ENCODE measurements at regions not wholly inside any gene's neighbourhood (a gene's known extent, or its start where the extent isn't known, plus 50 kb on each side); places are given as distances from the start of the nearest gene placed in this dataset.
"Not testable (repeated sequence)": the region's sequence is repeated elsewhere in the genome, so short reads cannot be mapped to it uniquely, and the experiment has no call there.

GRCh38 chr6:144635051-144635450, 349.9 kb downstream of the UTRN start:
- H3K27me3 ChIP-seq (ENCODE audit: control insufficient read depth in 2 of 2, insufficient read depth in 1 of 2, low read length in 1 of 2): no peaks in the 10 kb centered on the region
- no peak overlapping the region for H3K4me3 ChIP-seq (ENCODE audit: low read length in 2 of 2)
- H3K36me3 ChIP-seq (ENCODE audit: control insufficient read depth in 2 of 2, insufficient read depth in 2 of 2, low read length in 1 of 2): no peaks in the 10 kb centered on the region
- 96% methylated on average over 3 of the region's 3 CpGs for WGBS
- no peaks in the 10 kb centered on the region for H3K4me1 ChIP-seq (ENCODE audit: control insufficient read depth in 2 of 2, insufficient read depth in 2 of 2, low read length in 2 of 2)
- H3K27ac ChIP-seq (ENCODE audit: low read depth in 1 of 2, low read length in 1 of 2): no peak overlapping the region
- no peak for DNase-seq (ENCODE audit: low read depth in 6 of 9, low spot score in 9 of 9)
- H3K9me3 ChIP-seq (ENCODE audit: control insufficient read depth in 2 of 2, insufficient read depth in 1 of 2, low read length in 1 of 2): no peaks in the 10 kb centered on the region

DNA sequence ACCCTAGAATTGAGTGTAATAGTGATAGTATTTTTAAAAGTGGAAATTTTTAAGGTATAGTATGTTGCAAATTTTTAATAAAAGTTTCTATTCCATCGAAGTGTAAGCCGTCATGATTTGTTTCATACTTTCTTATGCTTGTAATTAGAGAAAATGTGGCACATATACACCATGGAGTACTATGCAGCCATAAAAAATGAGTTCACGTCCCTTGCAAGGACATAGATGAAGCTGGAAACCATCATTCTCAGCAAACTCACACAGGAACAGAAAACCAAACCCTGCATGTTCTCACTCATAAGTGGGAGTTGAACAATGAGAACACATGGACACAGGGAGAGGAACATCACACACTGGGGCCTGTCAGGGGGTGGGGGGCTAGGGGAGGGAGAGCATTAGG, 350.9 kb downstream of the UTRN start:
- H3K4me1 ChIP-seq (ENCODE audit: control insufficient read depth in 2 of 2, insufficient read depth in 2 of 2, low read length in 2 of 2); H3K4me3 ChIP-seq (ENCODE audit: low read length in 2 of 2); H3K27me3 ChIP-seq (ENCODE audit: control insufficient read depth in 2 of 2, insufficient read depth in 1 of 2, low read length in 1 of 2); H3K36me3 ChIP-seq (ENCODE audit: control insufficient read depth in 2 of 2, insufficient read depth in 2 of 2, low read length in 1 of 2); H3K27ac ChIP-seq (ENCODE audit: low read depth in 1 of 2, low read length in 1 of 2); DNase-seq (ENCODE audit: low read depth in 6 of 9, low spot score in 9 of 9); H3K9me3 ChIP-seq (ENCODE audit: control insufficient read depth in 2 of 2, insufficient read depth in 1 of 2, low read length in 1 of 2): not testable (repeated sequence)
- WGBS: over 99% methylated on average over 3 of the region's 3 CpGs

DNA sequence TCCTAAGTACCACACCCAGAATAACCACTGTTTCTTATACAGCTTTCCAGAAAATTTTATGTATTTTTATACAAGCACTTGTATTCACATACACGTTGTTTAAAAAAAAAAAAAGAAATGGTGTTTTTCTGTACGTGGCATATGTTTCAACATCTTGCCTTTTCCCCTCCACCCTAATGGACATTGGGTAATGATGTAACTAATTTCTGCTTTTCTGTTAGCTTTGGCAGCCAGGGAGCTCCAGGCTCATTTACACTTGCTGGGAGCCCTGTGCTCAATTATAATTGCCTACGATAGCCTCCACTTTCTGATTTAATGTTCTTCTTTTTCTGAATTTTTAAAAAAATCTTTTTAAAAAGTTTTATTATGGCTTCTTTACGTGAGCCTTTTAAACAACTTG, 352.4 kb downstream of the UTRN start:
- H3K27ac ChIP-seq (ENCODE audit: low read depth in 1 of 2, low read length in 1 of 2): no peak overlapping the region

DNA sequence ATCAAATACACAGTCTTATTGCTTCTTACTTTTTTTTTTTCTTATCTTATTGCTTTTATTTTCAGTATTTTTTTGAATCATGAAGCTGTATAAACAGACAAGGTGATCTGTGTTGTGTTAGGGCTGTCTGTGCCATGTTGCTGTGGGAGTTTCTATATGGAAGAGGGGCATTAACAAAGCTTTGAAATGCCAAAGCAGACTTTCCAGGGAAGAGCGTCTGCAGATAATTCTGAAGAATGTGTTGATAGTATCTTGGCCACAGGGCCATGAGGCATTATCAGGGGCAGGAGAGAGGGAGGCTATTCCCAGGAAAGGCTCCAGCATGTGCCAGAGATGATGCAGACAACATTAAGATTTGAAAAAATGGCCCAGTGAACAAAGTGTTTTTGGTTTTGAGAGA, 354.5 kb downstream of the UTRN start:
- no peak overlapping the region for H3K4me3 ChIP-seq (ENCODE audit: low read length in 2 of 2)
- H3K9me3 ChIP-seq (ENCODE audit: control insufficient read depth in 2 of 2, insufficient read depth in 1 of 2, low read length in 1 of 2): no peaks in the 10 kb centered on the region
- no peaks in the 10 kb centered on the region for H3K36me3 ChIP-seq (ENCODE audit: control insufficient read depth in 2 of 2, insufficient read depth in 2 of 2, low read length in 1 of 2)
- H3K27ac ChIP-seq (ENCODE audit: low read depth in 1 of 2, low read length in 1 of 2): no peak overlapping the region
- DNase-seq (ENCODE audit: low read depth in 6 of 9, low spot score in 9 of 9): no peak
- no peaks in the 10 kb centered on the region for H3K27me3 ChIP-seq (ENCODE audit: control insufficient read depth in 2 of 2, insufficient read depth in 1 of 2, low read length in 1 of 2)
- H3K4me1 ChIP-seq (ENCODE audit: control insufficient read depth in 2 of 2, insufficient read depth in 2 of 2, low read length in 2 of 2): no peaks in the 10 kb centered on the region
- WGBS: 97% methylated on average over 1 of the region's 1 CpG

More for the DNA sequence above, 352.4 kb downstream of the UTRN start:
- 96% methylated on average over 4 of the region's 4 CpGs for WGBS
- Histone ChIP-seq H3K36me3 (ENCODE audit: control insufficient read depth in 2 of 2, insufficient read depth in 2 of 2, low read length in 1 of 2) (no peaks in the 10 kb centered on the region), H3K4me1 (ENCODE audit: control insufficient read depth in 2 of 2, insufficient read depth in 2 of 2, low read length in 2 of 2) (no peaks in the 10 kb centered on the region), H3K4me3 (ENCODE audit: low read length in 2 of 2) (no peak overlapping the region), H3K27me3 (ENCODE audit: control insufficient read depth in 2 of 2, insufficient read depth in 1 of 2, low read length in 1 of 2) (no peaks in the 10 kb centered on the region), H3K9me3 (ENCODE audit: control insufficient read depth in 2 of 2, insufficient read depth in 1 of 2, low read length in 1 of 2) (no peaks in the 10 kb centered on the region)
- no peak for DNase-seq (ENCODE audit: low read depth in 6 of 9, low spot score in 9 of 9)

DNA sequence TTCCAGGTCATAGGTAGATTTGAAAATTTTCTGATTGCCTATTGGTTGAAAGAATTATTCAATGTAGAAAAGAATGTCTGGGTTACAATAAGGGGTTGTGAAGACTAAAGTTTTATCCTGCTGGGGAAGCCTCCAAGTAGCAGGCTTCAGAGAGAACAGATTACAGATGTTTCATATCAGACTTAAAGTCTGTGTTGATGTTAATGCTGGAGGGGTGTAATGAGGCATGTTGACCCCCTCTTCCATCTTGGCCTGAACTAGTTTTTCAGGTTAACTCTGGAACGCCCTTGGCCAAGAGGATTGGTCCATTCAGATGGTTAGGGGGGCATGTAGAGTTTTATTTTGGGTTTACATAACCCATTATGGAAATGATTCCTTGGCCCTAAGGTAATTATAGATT, 356.2 kb downstream of the UTRN start:
- Histone ChIP-seq H3K9me3 (ENCODE audit: control insufficient read depth in 2 of 2, insufficient read depth in 1 of 2, low read length in 1 of 2) (no peaks in the 10 kb centered on the region), H3K4me1 (ENCODE audit: control insufficient read depth in 2 of 2, insufficient read depth in 2 of 2, low read length in 2 of 2) (no peaks in the 10 kb centered on the region), H3K27me3 (ENCODE audit: control insufficient read depth in 2 of 2, insufficient read depth in 1 of 2, low read length in 1 of 2) (no peaks in the 10 kb centered on the region), H3K36me3 (ENCODE audit: control insufficient read depth in 2 of 2, insufficient read depth in 2 of 2, low read length in 1 of 2) (no peaks in the 10 kb centered on the region), H3K27ac (ENCODE audit: low read depth in 1 of 2, low read length in 1 of 2) (no peak overlapping the region), H3K4me3 (ENCODE audit: low read length in 2 of 2) (no peak overlapping the region)
- DNase-seq (ENCODE audit: low read depth in 6 of 9, low spot score in 9 of 9): no peak
- WGBS: 95% methylated on average over 1 of the region's 1 CpG

GRCh38 chr6:144644776-144645175, 359.6 kb downstream of the UTRN start:
- Histone ChIP-seq H3K4me3 (ENCODE audit: low read length in 2 of 2) (no peak overlapping the region), H3K36me3 (ENCODE audit: control insufficient read depth in 2 of 2, insufficient read depth in 2 of 2, low read length in 1 of 2) (no peaks in the 10 kb centered on the region), H3K27ac (ENCODE audit: low read depth in 1 of 2, low read length in 1 of 2) (no peak overlapping the region), H3K9me3 (ENCODE audit: control insufficient read depth in 2 of 2, insufficient read depth in 1 of 2, low read length in 1 of 2) (no peaks in the 10 kb centered on the region), H3K27me3 (ENCODE audit: control insufficient read depth in 2 of 2, insufficient read depth in 1 of 2, low read length in 1 of 2) (no peaks in the 10 kb centered on the region), H3K4me1 (ENCODE audit: control insufficient read depth in 2 of 2, insufficient read depth in 2 of 2, low read length in 2 of 2) (no peaks in the 10 kb centered on the region)
- WGBS: 75% methylated on average over 1 of the region's 1 CpG
- no peak for DNase-seq (ENCODE audit: low read depth in 6 of 9, low spot score in 9 of 9)

GRCh38 chr6:144646093-144647056, 361.2 kb downstream of the UTRN start:
- Histone ChIP-seq H3K4me3 (ENCODE audit: low read length in 2 of 2) (no peak overlapping the region), H3K27me3 (ENCODE audit: control insufficient read depth in 2 of 2, insufficient read depth in 1 of 2, low read length in 1 of 2) (no peaks in the 10 kb centered on the region), H3K36me3 (ENCODE audit: control insufficient read depth in 2 of 2, insufficient read depth in 2 of 2, low read length in 1 of 2) (no peaks in the 10 kb centered on the region), H3K4me1 (ENCODE audit: control insufficient read depth in 2 of 2, insufficient read depth in 2 of 2, low read length in 2 of 2) (no peaks in the 10 kb centered on the region), H3K27ac (ENCODE audit: low read depth in 1 of 2, low read length in 1 of 2) (no peak overlapping the region), H3K9me3 (ENCODE audit: control insufficient read depth in 2 of 2, insufficient read depth in 1 of 2, low read length in 1 of 2) (no peaks in the 10 kb centered on the region)
- DNase-seq (ENCODE audit: low read depth in 6 of 9, low spot score in 9 of 9): no peak
- 96% methylated on average over 4 of the region's 4 CpGs for WGBS

GRCh38 chr6:144647406-144647964, 362.4 kb downstream of the UTRN start:
- Histone ChIP-seq H3K4me1 (ENCODE audit: control insufficient read depth in 2 of 2, insufficient read depth in 2 of 2, low read length in 2 of 2) (no peaks in the 10 kb centered on the region), H3K27me3 (ENCODE audit: control insufficient read depth in 2 of 2, insufficient read depth in 1 of 2, low read length in 1 of 2) (no peaks in the 10 kb centered on the region), H3K27ac (ENCODE audit: low read depth in 1 of 2, low read length in 1 of 2) (no peak overlapping the region), H3K9me3 (ENCODE audit: control insufficient read depth in 2 of 2, insufficient read depth in 1 of 2, low read length in 1 of 2) (no peaks in the 10 kb centered on the region), H3K36me3 (ENCODE audit: control insufficient read depth in 2 of 2, insufficient read depth in 2 of 2, low read length in 1 of 2) (no peaks in the 10 kb centered on the region), H3K4me3 (ENCODE audit: low read length in 2 of 2) (no peak overlapping the region)
- WGBS: 99% methylated on average over 6 of the region's 6 CpGs
- DNase-seq (ENCODE audit: low read depth in 6 of 9, low spot score in 9 of 9): no peak

DNA sequence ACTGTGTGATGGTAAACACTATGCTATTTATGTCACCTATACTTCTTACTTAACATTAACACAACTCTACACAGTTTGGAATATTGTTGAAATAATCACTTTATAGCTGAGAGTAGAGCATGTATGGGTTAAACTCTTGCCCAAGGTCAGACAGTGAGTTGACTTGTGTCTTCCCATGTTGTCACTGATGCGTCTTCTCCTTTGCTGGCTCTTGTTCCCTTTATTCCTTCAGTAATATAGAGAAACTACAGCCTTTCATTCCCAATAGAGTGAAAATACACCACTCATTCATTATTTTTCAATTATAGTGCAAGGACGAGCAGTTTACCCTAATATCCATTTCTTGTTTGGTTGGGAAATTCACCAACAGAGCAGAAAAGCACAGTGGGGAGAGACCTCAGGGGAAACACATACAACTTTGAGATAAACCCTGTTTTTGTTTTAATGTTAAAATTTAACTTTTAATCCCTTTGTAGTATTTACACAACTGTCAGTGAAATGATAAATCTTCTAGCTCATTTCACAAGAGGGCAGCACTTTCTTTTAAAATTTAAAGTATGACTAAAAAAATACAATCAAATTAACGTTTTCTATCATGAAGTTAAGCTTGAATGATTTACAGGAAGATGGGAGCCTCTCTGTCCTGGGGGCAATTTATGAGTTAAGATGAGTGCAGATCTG, 363.0 kb downstream of the UTRN start:
- no peaks in the 10 kb centered on the region for H3K27me3 ChIP-seq (ENCODE audit: control insufficient read depth in 2 of 2, insufficient read depth in 1 of 2, low read length in 1 of 2)
- no peaks in the 10 kb centered on the region for H3K4me1 ChIP-seq (ENCODE audit: control insufficient read depth in 2 of 2, insufficient read depth in 2 of 2, low read length in 2 of 2)
- H3K9me3 ChIP-seq (ENCODE audit: control insufficient read depth in 2 of 2, insufficient read depth in 1 of 2, low read length in 1 of 2): no peaks in the 10 kb centered on the region
- WGBS: 87% methylated on average over 3 of the region's 3 CpGs
- DNase-seq (ENCODE audit: low read depth in 6 of 9, low spot score in 9 of 9): no peak
- no peaks in the 10 kb centered on the region for H3K36me3 ChIP-seq (ENCODE audit: control insufficient read depth in 2 of 2, insufficient read depth in 2 of 2, low read length in 1 of 2)
- H3K4me3 ChIP-seq (ENCODE audit: low read length in 2 of 2): no peak overlapping the region
- H3K27ac ChIP-seq (ENCODE audit: low read depth in 1 of 2, low read length in 1 of 2): no peak overlapping the region
